K562 (cell line): ENCODE measurements at regions not wholly inside any gene's neighbourhood (a gene's known extent, or its start where the extent isn't known, plus 50 kb on each side); places are given as distances from the start of the nearest gene placed in this dataset.

Source experiments
- ATAC-seq: fragments of 200-7000 bp; cut with Tn5 transposase; 3 replicates; pipeline ENCODE4 v1.9.1; 2020; ENCODE audit warnings: moderate library complexity
- BruUV-seq: library from RNA; stranded (reverse); fragments of 400-500 nt; replicated peaks from 2 replicates; lab custom pipeline; 2021; lab: Mats Ljungman, UMichigan
- CTCF ChIA-PET: fragments of 300-600 bp; formaldehyde crosslinking; extraction: SDS; loops from one replicate; lab custom pipeline; 2021; ENCODE audit warnings: low intra/inter-chr PET ratio; lab: Yijun Ruan, JAX
- POLR2A ChIA-PET: fragments of 300-600, 350-650 bp; sonication (Branson Sonifier 250); formaldehyde crosslinking; extraction: SDS; loops from one replicate; lab custom pipeline; 2021; ENCODE audit warnings: antibody characterized with exemption, inconsistent platforms; lab: Yijun Ruan, JAX
- DNase-seq, 4 experiments: peaks; one replicate each; pipeline versions ENCODE4 v3.0.0 to v3.0.0-alpha.2; 2011 to 2018; ENCODE audit warnings: low spot score in 3 of 4, mixed read lengths in 3 of 4; ENCODE audit errors: extremely low read depth in 1 of 4
- FAIRE-seq: peaks from 2 replicates; lab custom pipeline; 2011; peaks lifted over from hg19 to GRCh38; lab: Jason Lieb, UNC
- H2AFZ ChIP-seq: 2 replicates; pipeline ENCODE4 v1.6.0; 2011; ENCODE audit warnings: low read depth, low read length, control low read depth, inconsistent platforms
- H3K27ac ChIP-seq: fragments of 200-600 bp; 3 replicates; pipeline ENCODE4 v1.8.0; 2011; ENCODE audit warnings: low read depth, mild to moderate bottlenecking, control low read depth, inconsistent platforms, low read length, moderate library complexity, mixed read lengths; ENCODE audit errors: extremely low read depth
- H3K27me3 ChIP-seq, 2 experiments: fragments of 300-600 bp in 1 of 2; 2 replicates in 1 of 2; 3 replicates in 1 of 2; pipeline versions ENCODE4 v1.6.0 to v1.8.0; 2011; ENCODE audit warnings: inconsistent platforms in 2 of 2, low read length in 2 of 2, mild to moderate bottlenecking in 1 of 2, mixed read lengths in 1 of 2, moderate library complexity in 1 of 2; ENCODE audit not compliant: control insufficient read depth in 2 of 2, insufficient read depth in 2 of 2
- H3K36me3 ChIP-seq: fragments of 300-600 bp; 3 replicates; pipeline ENCODE4 v1.8.0; 2011; ENCODE audit warnings: mild to moderate bottlenecking, low read length, inconsistent platforms; ENCODE audit not compliant: control insufficient read depth, insufficient read depth
- H3K4me1 ChIP-seq, 2 experiments: fragments of 200-600 bp in 1 of 2; replicated peaks in 1 of 2; 2 replicates in 1 of 2; 3 replicates in 1 of 2; pipeline versions ENCODE4 v1.5.1 to v1.8.0; 2011; ENCODE audit warnings: inconsistent platforms in 2 of 2, low read length in 2 of 2, mild to moderate bottlenecking in 1 of 2, mixed read lengths in 1 of 2, moderate library complexity in 1 of 2; ENCODE audit not compliant: control insufficient read depth in 2 of 2, insufficient read depth in 2 of 2
- H3K4me2 ChIP-seq: 2 replicates; pipeline ENCODE4 v1.6.1; 2011; ENCODE audit warnings: low read length, control low read depth, inconsistent platforms, mixed read lengths; ENCODE audit not compliant: insufficient read depth
- H3K4me3 ChIP-seq: fragments of 200-600 bp; sonication (generic), shearing (Covaris generic); 2 replicates; pipeline ENCODE4 v1.5.1; 2016; ENCODE audit warnings: control low read depth, inconsistent platforms
- H3K79me2 ChIP-seq: fragments of 200-600 bp; 3 replicates; pipeline ENCODE4 v1.8.0; 2011; ENCODE audit warnings: low read length, inconsistent platforms; ENCODE audit not compliant: control insufficient read depth, insufficient read depth
- H3K9ac ChIP-seq, 2 experiments: 2 replicates each; pipeline versions ENCODE4 v1.6.0 to v1.6.1; 2011; ENCODE audit warnings: low read depth in 2 of 2, low read length in 2 of 2, control low read depth in 1 of 2, inconsistent platforms in 1 of 2, mild to moderate bottlenecking in 1 of 2, mixed read lengths in 1 of 2; ENCODE audit not compliant: insufficient read depth in 1 of 2
- H3K9me1 ChIP-seq: one replicate; pipeline ENCODE4 v1.6.0; 2011; ENCODE audit warnings: inconsistent platforms, mild to moderate bottlenecking, low read length, moderate library complexity; ENCODE audit not compliant: control insufficient read depth, insufficient read depth
- H3K9me3 ChIP-seq: replicated peaks from 2 replicates; pipeline ENCODE4 v1.5.1; 2011; ENCODE audit warnings: low read depth, low read length, inconsistent platforms; ENCODE audit not compliant: control insufficient read depth, insufficient read depth
- H4K20me1 ChIP-seq: replicated peaks from 2 replicates; pipeline ENCODE4 v1.6.1; 2011; ENCODE audit warnings: low read length, inconsistent platforms, mixed read lengths; ENCODE audit not compliant: control insufficient read depth, insufficient read depth
- ASH1L ChIP-seq: fragments of 450-650 bp; IDR thresholded peaks from 2 replicates; pipeline ENCODE4 v1.6.1; 2018; ENCODE audit warnings: borderline replicate concordance, mild to moderate bottlenecking, low read depth; ENCODE audit not compliant: partially characterized antibody
- NFATC3 ChIP-seq: fragments of 450-650 bp; IDR thresholded peaks from 2 replicates; pipeline ENCODE4 v1.6.1; 2017; ENCODE audit warnings: mild to moderate bottlenecking
- NRF1 ChIP-seq, 2 experiments: fragments of 450-650 bp; IDR thresholded peaks in 1 of 2; conservative IDR thresholded peaks in 1 of 2; 2 replicates each; pipeline ENCODE4 v1.6.1; 2014; ENCODE audit warnings: mild to moderate bottlenecking in 2 of 2
- ZNF518B ChIP-seq: fragments of 250-450 bp; sonication (Bioruptor Pico); IDR thresholded peaks from 2 replicates; pipeline ENCODE4 v1.5.0; 2021; ENCODE audit warnings: mild to moderate bottlenecking, moderate library complexity
- WGBS: fragments of 100-300 bp; shearing (Covaris generic); methylation state at CpG from one replicate; pipeline ENCODE4 v1.1.6; 2016; ENCODE audit warnings: low coverage, mixed read lengths; ENCODE audit not compliant: insufficient coverage; ENCODE audit errors: missing lambda C conversion rate; 5-methylcytosine and 5-hydroxymethylcytosine counted together
- in situ Hi-C: fragments of 300-500 bp; cut with MboI; formaldehyde crosslinking; loops from 4 replicates; pipeline ENCODE4 v1.15.0; 2018; ENCODE audit warnings: inconsistent platforms, mixed read lengths
- intact Hi-C: fragments of 100-400 bp; cut with micrococcal nuclease; formaldehyde crosslinking; loops from 2 replicates; pipeline ENCODE4 v1.14.2; 2022

GRCh38 chr11:100573911-100574513 is 113.1 kb upstream of the ARHGAP42 start:
- no peaks in the 10 kb centered on the region for H3K27me3 ChIP-seq
- DNase-seq (no peak), FAIRE-seq (no peak), ATAC-seq (no peak)
- TF ChIP-seq ASH1L: no peak
- no peak for TF ChIP-seq NFATC3
- no peak for TF ChIP-seq ZNF518B (CRISPR knock-in tag)
- no peak for TF ChIP-seq NRF1 (conservative IDR thresholded peaks at IDR 0.05 in 1 of 2, IDR thresholded peaks at IDR 0.05 in 1 of 2)
- no peak overlapping the region for H3K27ac ChIP-seq
- no peak overlapping the region for H2AFZ ChIP-seq
- no peaks in the 10 kb centered on the region for H3K36me3 ChIP-seq
- BruUV-seq: no TSS peak
- H3K9me1 ChIP-seq: no peaks in the 10 kb centered on the region
- no peaks in the 10 kb centered on the region for H3K9me3 ChIP-seq
- ChIA-PET POLR2A (no interaction called here), CTCF (no interaction called here)
- WGBS: 26% methylated on average over 4 of the region's 4 CpGs
- in situ Hi-C loops: loop anchor here (10.0 kb wide), 1 partner anchor 361 kb away; no protein-coding TSS in a partner anchor
- H3K4me2 ChIP-seq: no peak overlapping the region
- intact Hi-C loops: loop anchor here (10.0 kb wide), 2 partner anchors 861 to 1431 kb away; no protein-coding TSS in a partner anchor
- H4K20me1 ChIP-seq: no peaks in the 10 kb centered on the region
- H3K4me3 ChIP-seq: no peak overlapping the region
- H3K9ac ChIP-seq: no peak overlapping the region
- no peaks in the 10 kb centered on the region for H3K4me1 ChIP-seq
- no peaks in the 10 kb centered on the region for H3K79me2 ChIP-seq
